Muscle of back (tissue), 3 donors: ENCODE measurements at regions not wholly inside any gene's neighbourhood (a gene's known extent, or its start where the extent isn't known, plus 50 kb on each side); places are given as distances from the start of the nearest gene placed in this dataset.
"Not testable (repeated sequence)": the region's sequence is repeated elsewhere in the genome, so short reads cannot be mapped to it uniquely, and the experiment has no call there.

Experiments used
- DNase-seq, 3 donors: peaks; one replicate each; pipeline versions ENCODE4 v3.0.0 to v3.0.0-alpha.2; 2013

- no peak for DNase-seq
Observed at GRCh38 chr1:224533517-224533916, 82.6 kb upstream of the CNIH3 start.

GRCh38 chr1:224534731-224535130, 81.4 kb upstream of the CNIH3 start:
- no peak for DNase-seq

DNA sequence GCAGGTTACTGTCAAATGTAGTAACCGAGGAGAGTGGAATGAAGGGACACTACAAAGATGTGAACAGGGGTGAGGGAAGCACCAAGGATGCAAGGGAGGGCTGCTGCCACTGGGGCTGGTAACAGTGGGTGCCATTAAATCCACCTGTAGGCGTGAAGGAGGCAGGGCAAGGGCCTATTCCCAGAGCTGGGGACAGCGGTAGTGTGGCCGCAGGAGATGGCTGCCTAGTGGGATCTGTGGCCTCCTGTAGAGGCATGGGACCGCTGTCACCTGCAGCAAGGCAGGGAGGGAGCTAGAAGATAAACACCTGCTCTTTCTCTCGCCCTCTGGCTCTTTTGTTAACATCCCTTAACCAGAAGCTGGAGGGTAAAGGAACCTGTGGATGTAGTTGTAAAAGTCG, 80.5 kb upstream of the CNIH3 start:
- no peak for DNase-seq

DNA sequence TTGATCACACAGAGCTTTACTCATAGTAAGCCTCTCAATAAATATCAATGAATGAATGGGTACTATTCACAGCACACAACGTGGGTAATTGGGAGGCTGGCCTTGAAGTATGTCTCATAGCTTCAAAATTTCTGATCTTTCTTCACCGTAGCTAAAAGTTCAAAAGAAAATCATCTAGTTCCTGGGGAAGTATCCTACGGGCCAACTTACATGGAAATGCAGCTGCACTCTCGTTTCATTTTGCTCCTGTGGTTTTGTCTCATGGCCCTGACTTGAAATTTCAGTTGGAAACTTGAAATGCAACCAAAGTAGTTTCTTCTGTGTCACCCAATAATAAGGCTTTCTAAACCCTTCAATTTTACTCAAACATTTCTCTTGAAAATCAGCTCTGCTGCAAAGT, 76.1 kb upstream of the CNIH3 start:
- peak in 1 of 3 donors; percentile 18 for DNase-seq

DNA sequence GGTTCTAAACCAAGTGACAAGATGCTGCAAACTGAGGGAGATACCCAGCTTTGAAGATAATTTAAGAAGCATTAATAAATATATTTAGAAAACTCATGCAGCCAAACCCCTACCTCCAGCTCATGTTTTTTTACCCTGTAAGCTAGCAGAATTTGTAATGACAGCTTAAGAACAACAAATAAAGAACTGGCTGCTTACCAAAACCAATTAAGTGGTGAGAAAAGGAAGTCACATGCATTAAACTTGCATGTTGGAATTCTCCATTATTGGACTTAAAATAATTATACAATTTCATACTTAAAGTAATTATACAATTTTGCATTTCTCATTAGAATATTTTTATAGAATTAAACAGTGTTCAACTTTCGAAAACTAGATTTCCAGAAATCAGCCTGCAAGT, 75.6 kb upstream of the CNIH3 start:
- no peak for DNase-seq

DNA sequence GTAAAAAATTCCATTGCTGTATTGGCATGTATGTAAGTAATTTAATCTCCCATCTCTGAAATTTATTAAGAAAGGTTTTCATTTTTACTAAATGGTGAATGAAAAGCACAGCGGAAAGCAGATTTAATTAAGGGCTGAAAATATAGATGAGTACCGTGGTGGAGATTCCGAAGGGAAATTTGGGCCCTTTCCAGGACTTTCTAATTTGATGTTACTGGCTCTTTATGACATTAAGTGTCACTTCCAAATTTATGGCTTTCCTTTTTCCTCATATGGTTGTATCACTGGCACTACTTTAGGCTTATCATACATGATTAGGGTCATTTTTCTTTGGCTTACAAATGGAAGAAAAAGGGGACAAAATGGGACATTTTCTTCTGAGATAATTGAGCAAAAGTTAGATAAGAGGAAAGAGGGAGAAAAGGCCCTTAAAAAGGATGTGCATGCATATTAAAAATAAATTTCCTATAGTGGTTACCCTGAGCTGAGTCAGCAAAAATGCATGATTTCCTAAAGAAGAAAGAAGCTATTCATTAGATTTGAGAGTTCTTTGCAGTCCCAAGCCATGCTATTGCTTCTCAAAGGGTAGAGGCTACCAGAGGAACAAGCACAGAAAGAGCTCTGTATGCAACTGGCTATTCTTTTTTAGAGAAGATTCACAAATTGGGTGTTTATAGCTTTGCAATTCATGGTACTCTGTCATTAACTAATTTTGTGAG, 74.9 kb upstream of the CNIH3 start:
- no peak for DNase-seq

- DNase-seq, result no peak
Observed at GRCh38 chr1:224541901-224542630, 74.1 kb upstream of the CNIH3 start.

DNA sequence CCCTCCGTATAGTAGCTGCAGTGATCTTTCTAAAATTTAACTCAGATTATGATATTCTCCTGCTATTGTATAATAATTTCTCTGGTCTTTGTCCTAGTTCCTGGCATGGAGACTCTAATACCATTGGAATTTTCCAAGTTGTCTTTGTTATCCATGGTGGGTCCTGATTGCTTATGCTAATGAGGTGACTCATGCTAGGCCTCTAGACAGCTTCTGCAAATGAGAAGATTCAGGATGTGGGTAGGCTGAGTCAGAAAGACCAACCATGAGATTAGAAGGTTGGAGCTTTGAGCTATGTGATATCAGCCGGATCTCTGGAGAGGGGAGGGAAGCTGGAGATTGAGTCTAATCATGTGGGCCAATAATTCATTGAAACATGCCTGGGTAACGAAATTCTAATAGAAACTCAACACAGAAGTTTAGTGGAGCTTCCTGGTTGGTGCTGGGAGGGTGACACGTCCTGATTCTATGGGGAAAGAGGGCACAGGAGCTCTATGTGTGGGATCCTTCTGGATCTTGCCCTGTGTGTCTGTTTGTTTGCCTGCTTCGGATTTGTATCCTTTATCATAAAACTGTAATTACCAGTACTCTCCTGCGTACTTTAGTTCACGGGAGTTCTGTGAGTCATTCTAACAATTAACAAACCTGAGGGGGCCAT, 73.2 kb upstream of the CNIH3 start:
- peak in 1 of 3 donors; percentile 97 for DNase-seq

DNA sequence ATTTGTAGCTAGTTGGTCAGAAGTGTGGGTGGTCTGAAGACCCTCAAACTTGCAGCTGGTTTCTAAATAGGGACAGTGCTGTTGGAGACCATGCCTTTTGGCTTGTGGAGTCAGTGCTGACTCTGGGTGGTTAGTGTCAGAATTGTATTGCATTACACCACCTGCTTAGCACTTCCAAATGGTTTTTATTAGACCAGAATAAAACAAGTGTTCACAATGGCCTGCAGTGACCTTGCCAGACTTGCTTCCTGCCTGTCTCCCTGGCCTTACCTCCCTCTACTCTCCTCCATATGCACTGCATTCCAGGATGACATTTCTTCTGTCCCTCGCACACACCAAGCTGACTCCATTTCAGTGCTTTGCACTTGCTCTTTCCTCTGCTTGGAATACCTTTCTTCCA, 72.7 kb upstream of the CNIH3 start:
- DNase-seq, result no peak

GRCh38 chr1:224544346-224545110, 71.6 kb upstream of the CNIH3 start:
- DNase-seq, result peak in 2 of 3 donors; percentile 17 to 71

DNA sequence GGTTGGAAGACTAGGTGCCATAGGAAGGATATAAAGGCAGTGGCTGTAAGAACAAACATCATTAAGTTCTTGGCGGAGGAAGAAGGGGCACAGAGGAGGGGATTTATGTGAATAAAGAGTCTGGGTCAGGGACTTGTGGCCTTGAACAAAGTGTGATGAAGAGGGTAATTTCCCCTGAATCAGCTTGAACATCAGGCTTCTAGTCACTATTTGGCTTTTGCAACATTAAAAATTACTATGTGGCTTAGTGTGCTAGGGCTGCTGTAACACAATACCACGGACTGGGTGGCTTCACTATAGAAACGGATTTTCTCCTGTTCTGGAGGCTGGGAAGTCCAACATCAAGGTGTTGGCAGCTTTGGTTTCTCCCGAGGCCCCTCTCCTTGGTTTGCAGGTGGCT, 70.5 kb upstream of the CNIH3 start:
- DNase-seq, result no peak

DNA sequence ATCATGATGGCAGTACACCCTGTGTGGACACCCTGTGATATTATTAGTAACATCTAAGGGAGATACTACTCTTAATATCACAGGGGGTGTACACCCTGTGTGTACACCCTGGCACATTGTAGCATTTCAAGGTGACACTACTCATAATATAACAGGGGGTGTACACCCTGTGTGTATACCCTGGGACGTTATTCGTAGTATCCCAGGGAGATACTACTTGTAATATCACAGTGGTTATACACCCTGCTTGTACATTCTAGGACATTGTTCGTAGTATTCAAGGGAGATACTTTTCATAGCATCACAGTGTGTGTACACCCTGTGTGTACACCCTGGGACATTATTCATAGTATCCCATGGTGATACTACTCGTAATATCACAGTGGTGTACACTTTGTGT, 67.4 kb upstream of the CNIH3 start:
- no peak for DNase-seq

DNA sequence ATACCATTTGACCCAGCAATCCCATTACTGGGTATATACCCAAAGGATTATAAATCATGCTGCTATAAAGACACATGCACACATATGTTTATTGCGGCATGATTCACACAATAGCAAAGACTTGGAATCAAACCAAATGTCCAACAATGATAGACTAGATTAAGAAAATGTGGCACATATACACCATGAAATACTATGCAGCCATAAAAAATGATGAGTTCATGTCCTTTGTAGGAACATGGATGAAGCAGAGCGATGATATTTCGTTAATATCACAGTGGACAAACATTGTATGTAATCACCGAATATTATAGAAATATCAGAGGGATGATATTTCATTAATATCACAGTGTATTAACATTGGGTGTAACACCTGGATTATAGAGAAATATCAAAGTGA, 64.9 kb upstream of the CNIH3 start:
- not testable (repeated sequence) for DNase-seq

- no peak for DNase-seq
Observed at GRCh38 chr1:224554056-224554455, 62.1 kb upstream of the CNIH3 start.

GRCh38 chr1:224554620-224555259, 61.4 kb upstream of the CNIH3 start:
- no peak for DNase-seq

DNA sequence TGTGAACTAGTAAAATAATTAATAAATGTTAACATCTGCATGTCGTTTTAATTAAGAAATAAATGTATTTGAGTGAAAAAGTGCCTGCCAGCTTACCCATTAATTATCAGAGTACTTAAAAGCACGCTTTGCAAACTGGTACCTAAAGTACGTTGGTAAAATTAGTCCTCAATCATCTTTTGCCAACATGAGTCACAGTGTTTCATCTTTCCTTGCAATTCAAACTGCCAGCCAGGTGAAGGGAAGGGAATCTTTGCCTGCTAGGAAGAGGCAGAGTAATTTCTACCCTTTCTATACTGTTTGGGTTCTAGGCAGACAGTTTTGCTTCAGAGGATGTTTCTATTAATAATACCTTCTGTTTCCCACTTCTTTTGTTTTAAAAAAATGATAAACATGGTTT, 57.2 kb upstream of the CNIH3 start:
- no peak for DNase-seq

- DNase-seq, result peak in 1 of 3 donors; percentile 55
Observed at GRCh38 chr1:224559981-224560728, 56.0 kb upstream of the CNIH3 start.

- DNase-seq, result not testable (repeated sequence)
Observed at GRCh38 chr1:224562881-224563280, 53.2 kb upstream of the CNIH3 start.

GRCh38 chr1:224563666-224564065, 52.5 kb upstream of the CNIH3 start:
- no peak for DNase-seq

GRCh38 chr1:224564454-224565084, 51.5 kb upstream of the CNIH3 start:
- DNase-seq, result no peak
